GM18868 (cell line): ENCODE measurements at regions not wholly inside any gene's neighbourhood (a gene's known extent, or its start where the extent isn't known, plus 50 kb on each side); places are given as distances from the start of the nearest gene placed in this dataset.

Source experiments
- ATAC-seq: cut with Tn5 transposase; IDR thresholded peaks from one replicate; pipeline ENCODE4 v1.9.1; 2021; ENCODE audit warnings: mild to moderate bottlenecking, moderate library complexity; ENCODE audit not compliant: unreplicated experiment

GRCh38 chr4:33160126-33160525 is 2440.0 kb downstream of the PCDH7 start:
- ATAC-seq = peak; percentile 82

GRCh38 chr4:33161202-33161601 is 2441.0 kb downstream of the PCDH7 start:
- no peak for ATAC-seq

GRCh38 chr4:33162122-33162521 is 2442.0 kb downstream of the PCDH7 start:
- ATAC-seq = no peak

- ATAC-seq = no peak
These were observed 2451.8 kb downstream of the PCDH7 start for GRCh38 chr4:33171873-33172525.

GRCh38 chr4:33176566-33176965 is 2456.4 kb downstream of the PCDH7 start:
- no peak for ATAC-seq

GRCh38 chr4:33184657-33185290 is 2464.6 kb downstream of the PCDH7 start:
- ATAC-seq = peak; percentile 86

GRCh38 chr4:33187035-33187434 is 2466.9 kb downstream of the PCDH7 start:
- ATAC-seq = peak; percentile 61

- no peak for ATAC-seq
These were observed 2468.6 kb downstream of the PCDH7 start for GRCh38 chr4:33188733-33189132.

GRCh38 chr4:33189169-33189568 is 2469.0 kb downstream of the PCDH7 start:
- ATAC-seq = no peak

GRCh38 chr4:33193109-33193508 is 2472.9 kb downstream of the PCDH7 start:
- ATAC-seq = no peak

- ATAC-seq = no peak
These were observed 2480.2 kb downstream of the PCDH7 start for GRCh38 chr4:33200377-33200776.

GRCh38 chr4:33218238-33218637 is 2498.1 kb downstream of the PCDH7 start:
- ATAC-seq = no peak

- no peak for ATAC-seq
These were observed 2506.0 kb downstream of the PCDH7 start for GRCh38 chr4:33226133-33226532.

GRCh38 chr4:33226783-33227182 is 2506.6 kb downstream of the PCDH7 start:
- ATAC-seq = no peak

- ATAC-seq = no peak
These were observed 2534.9 kb downstream of the PCDH7 start for GRCh38 chr4:33255094-33255493.

- no peak for ATAC-seq
These were observed 2535.3 kb downstream of the PCDH7 start for GRCh38 chr4:33255507-33255906.

GRCh38 chr4:33262824-33263223 is 2542.7 kb downstream of the PCDH7 start:
- ATAC-seq = no peak

- ATAC-seq = no peak
These were observed 2548.6 kb downstream of the PCDH7 start for GRCh38 chr4:33268776-33269175.

GRCh38 chr4:33270403-33270802 is 2550.2 kb downstream of the PCDH7 start:
- ATAC-seq = no peak

GRCh38 chr4:33272722-33273121 is 2552.6 kb downstream of the PCDH7 start:
- no peak for ATAC-seq

- ATAC-seq = no peak
These were observed 2563.6 kb downstream of the PCDH7 start for GRCh38 chr4:33283818-33284217.

- no peak for ATAC-seq
These were observed 2576.8 kb downstream of the PCDH7 start for GRCh38 chr4:33296876-33297455.
